ENCODE measurements at regions not wholly inside any gene's neighbourhood (a gene's known extent, or its start where the extent isn't known, plus 50 kb on each side); places are given as distances from the start of the nearest gene placed in this dataset.

DNA sequence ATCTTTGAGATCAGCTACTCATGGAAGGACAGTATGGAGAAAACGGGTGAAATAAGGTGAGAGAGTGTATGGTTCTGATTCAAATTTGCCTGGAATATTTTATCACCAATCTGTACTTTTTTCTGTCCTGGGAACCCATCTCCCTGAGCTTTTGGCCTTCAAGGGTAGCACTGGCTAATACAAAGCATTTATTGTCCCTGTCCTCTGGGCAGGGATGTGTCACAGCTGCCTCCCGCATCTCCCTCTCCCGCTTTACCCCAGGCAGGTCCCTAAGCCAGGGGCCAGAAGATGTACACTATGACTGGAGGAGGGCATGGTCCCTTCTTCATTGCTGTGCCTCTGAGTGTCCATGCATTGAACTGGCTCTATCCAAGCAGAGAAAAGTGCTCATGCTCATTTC, 201.7 kb upstream of the CHRNA7 start:
- TF ChIP-seq CTCF (IDR thresholded peaks at IDR 0.05; ENCODE audit: extremely low read depth in 1 of 2, insufficient read depth in 1 of 2, low read depth in 1 of 2, low read length in 2 of 2) (no peak), POLR2AphosphoS5 (IDR thresholded peaks at IDR 0.05; ENCODE audit: insufficient read depth, low read depth, low read length) (no peak), POLR2A (IDR thresholded peaks at IDR 0.05; ENCODE audit: low read depth, low read length) (no peak), EZH2 (IDR thresholded peaks at IDR 0.05; ENCODE audit: borderline replicate concordance, low read depth, low read length, severe bottlenecking) (no peak), JUN (IDR thresholded peaks at IDR 0.05; ENCODE audit: borderline replicate concordance, insufficient read depth, insufficient read length, low read depth) (no peak), FOS (IDR thresholded peaks at IDR 0.05; ENCODE audit: borderline replicate concordance, insufficient read depth, low read length) (no peak), MYC (IDR thresholded peaks at IDR 0.05; ENCODE audit: low read depth, low read length) (no peak), GATA2 (IDR thresholded peaks at IDR 0.05; ENCODE audit: insufficient read depth, insufficient read length, low read depth, low read length) (no peak)
- TF ChIP-seq, protein P1, sequence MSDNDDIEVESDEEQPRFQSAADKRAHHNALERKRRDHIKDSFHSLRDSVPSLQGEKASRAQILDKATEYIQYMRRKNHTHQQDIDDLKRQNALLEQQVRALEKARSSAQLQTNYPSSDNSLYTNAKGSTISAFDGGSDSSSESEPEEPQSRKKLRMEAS (IDR thresholded peaks at IDR 0.05; ENCODE audit: insufficient read depth, insufficient read length): no peak

Data from endothelial cell of umbilical vein (primary cell).